Astrocyte of the hippocampus (primary cell): ENCODE measurements at regions not wholly inside any gene's neighbourhood (a gene's known extent, or its start where the extent isn't known, plus 50 kb on each side); places are given as distances from the start of the nearest gene placed in this dataset.

Experiments used
- DNase-seq: peaks from one replicate; pipeline ENCODE4 v3.0.0; 2011; ENCODE audit warnings: low read depth, low spot score

GRCh38 chr20:39504710-39505094 lies 542.6 kb downstream of the DHX35 start:
- DNase-seq = no peak

GRCh38 chr20:39503902-39504709 lies 542.0 kb downstream of the DHX35 start:
- DNase-seq = no peak

GRCh38 chr20:39492223-39492797 lies 530.2 kb downstream of the DHX35 start:
- no peak for DNase-seq

- DNase-seq = no peak
These were observed 529.6 kb downstream of the DHX35 start for GRCh38 chr20:39491711-39492110.

- no peak for DNase-seq
These were observed 527.9 kb downstream of the DHX35 start for GRCh38 chr20:39489986-39490560.

- no peak for DNase-seq
These were observed 518.3 kb downstream of the DHX35 start for GRCh38 chr20:39480276-39481043.

- no peak for DNase-seq
These were observed 517.2 kb downstream of the DHX35 start for GRCh38 chr20:39479196-39479810.

- no peak for DNase-seq
These were observed 512.7 kb downstream of the DHX35 start for GRCh38 chr20:39474879-39475278.

GRCh38 chr20:39473536-39473935 lies 511.4 kb downstream of the DHX35 start:
- DNase-seq = no peak

- no peak for DNase-seq
These were observed 506.6 kb downstream of the DHX35 start for GRCh38 chr20:39468703-39469102.

- no peak for DNase-seq
These were observed 502.1 kb downstream of the DHX35 start for GRCh38 chr20:39464238-39464637.

GRCh38 chr20:39462416-39462945 lies 500.3 kb downstream of the DHX35 start:
- no peak for DNase-seq

- no peak for DNase-seq
These were observed 496.3 kb downstream of the DHX35 start for GRCh38 chr20:39458452-39458851.

- no peak for DNase-seq
These were observed 491.7 kb downstream of the DHX35 start for GRCh38 chr20:39453890-39454289.

GRCh38 chr20:39452583-39453340 lies 490.6 kb downstream of the DHX35 start:
- DNase-seq = no peak

GRCh38 chr20:39451386-39451785 lies 489.2 kb downstream of the DHX35 start:
- DNase-seq = no peak

- DNase-seq = no peak
These were observed 484.3 kb downstream of the DHX35 start for GRCh38 chr20:39446397-39446796.

GRCh38 chr20:39445095-39445494 lies 483.0 kb downstream of the DHX35 start:
- no peak for DNase-seq

GRCh38 chr20:39433466-39433865 lies 471.3 kb downstream of the DHX35 start:
- no peak for DNase-seq

- no peak for DNase-seq
These were observed 469.1 kb downstream of the DHX35 start for GRCh38 chr20:39431091-39431880.
